ENCODE measurements at regions not wholly inside any gene's neighbourhood (a gene's known extent, or its start where the extent isn't known, plus 50 kb on each side); places are given as distances from the start of the nearest gene placed in this dataset.
"Not testable (repeated sequence)": the region's sequence is repeated elsewhere in the genome, so short reads cannot be mapped to it uniquely, and the experiment has no call there.

DNA sequence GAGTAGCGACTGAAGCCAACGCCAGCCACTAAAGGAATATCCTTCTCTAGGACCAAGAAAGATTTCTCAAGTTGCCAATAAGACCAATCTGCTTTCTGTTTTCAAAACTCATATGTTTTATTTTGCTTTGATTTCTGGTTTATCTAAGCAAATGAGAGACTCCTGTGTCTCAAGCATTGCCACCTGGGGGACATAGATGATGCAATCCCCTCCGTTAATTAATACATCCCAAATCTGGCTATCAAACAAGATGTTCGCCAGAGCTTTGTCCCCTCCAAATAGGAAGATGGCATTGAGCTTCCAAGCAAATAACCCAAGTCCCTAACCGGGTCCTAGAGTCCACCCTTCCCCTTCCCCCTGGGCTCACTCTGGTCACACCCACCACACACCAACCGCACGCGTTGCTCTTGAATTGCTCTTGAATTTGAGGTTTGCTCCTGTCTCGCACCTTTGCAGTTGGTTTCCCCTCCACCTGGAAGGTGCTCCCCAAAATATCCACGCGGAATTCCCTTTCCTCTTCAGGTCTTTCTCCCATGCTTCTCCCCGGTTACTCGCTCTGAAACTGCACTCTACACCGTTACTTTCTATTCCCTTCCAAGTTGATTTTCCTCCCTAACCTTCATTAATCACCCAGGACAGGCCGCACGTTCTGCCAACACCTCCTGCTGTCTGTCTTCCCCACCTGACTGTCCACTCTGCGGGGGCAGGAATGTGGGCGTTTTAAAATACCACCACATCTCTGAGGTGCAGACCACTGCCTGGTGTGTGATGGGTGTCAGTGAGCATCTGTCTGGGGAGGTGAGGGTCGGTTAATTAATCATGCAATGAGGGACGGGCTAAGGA, 64.1 kb upstream of the RNF32 start:
- no peaks in the 10 kb centered on the region for H3K4me1 ChIP-seq
- TF ChIP-seq POLR2AphosphoS5 (IDR thresholded peaks at IDR 0.05) (no peak), POLR2A (IDR thresholded peaks at IDR 0.05) (no peak)
- TF ChIP-seq, protein P1, sequence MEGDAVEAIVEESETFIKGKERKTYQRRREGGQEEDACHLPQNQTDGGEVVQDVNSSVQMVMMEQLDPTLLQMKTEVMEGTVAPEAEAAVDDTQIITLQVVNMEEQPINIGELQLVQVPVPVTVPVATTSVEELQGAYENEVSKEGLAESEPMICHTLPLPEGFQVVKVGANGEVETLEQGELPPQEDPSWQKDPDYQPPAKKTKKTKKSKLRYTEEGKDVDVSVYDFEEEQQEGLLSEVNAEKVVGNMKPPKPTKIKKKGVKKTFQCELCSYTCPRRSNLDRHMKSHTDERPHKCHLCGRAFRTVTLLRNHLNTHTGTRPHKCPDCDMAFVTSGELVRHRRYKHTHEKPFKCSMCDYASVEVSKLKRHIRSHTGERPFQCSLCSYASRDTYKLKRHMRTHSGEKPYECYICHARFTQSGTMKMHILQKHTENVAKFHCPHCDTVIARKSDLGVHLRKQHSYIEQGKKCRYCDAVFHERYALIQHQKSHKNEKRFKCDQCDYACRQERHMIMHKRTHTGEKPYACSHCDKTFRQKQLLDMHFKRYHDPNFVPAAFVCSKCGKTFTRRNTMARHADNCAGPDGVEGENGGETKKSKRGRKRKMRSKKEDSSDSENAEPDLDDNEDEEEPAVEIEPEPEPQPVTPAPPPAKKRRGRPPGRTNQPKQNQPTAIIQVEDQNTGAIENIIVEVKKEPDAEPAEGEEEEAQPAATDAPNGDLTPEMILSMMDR (IDR thresholded peaks at IDR 0.05) = no peak
- H3K36me3 ChIP-seq = no peaks in the 10 kb centered on the region
- 47 to 55% methylated on average over 11 to 16 of the region's 20 CpGs for WGBS, 2 donors (ENCODE audit: low coverage in 1 of 2)
- ATAC-seq = no peak
- H3K9me3 ChIP-seq = peaks cover 0 to 8% (median 0%) of the 10 kb centered on the region in 3 donors
- H3K4me3 ChIP-seq = no peak overlapping the region
- no peak overlapping the region for H3K27ac ChIP-seq
- H3K27me3 ChIP-seq = no peaks in the 10 kb centered on the region

DNA sequence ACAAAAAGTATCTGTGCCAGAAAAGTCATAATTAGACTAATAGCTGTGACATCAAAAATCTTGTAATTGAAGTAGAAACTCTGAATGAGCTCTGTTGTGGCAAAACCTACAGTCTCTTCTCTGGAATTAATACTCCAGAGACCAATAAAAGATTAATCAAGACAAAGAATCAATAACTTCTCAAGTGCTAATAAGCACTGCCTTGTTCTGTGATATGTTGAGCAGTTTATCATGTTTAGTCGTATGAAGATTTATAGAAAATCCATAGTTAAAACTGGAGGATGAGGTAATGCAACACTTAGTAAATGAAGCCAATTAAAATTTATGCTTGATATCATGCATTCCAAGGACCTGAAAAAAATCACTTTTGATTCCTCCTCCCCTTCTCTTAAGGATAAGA, 72.3 kb upstream of the RNF32 start:
- Histone ChIP-seq H3K27ac (no peak overlapping the region), H3K9me3 (no peaks in the 10 kb centered on the region), H3K4me3 (no peak overlapping the region), H3K36me3 (no peaks in the 10 kb centered on the region), H3K4me1 (no peaks in the 10 kb centered on the region), H3K27me3 (no peaks in the 10 kb centered on the region)
- WGBS, 2 donors (ENCODE audit: low coverage in 1 of 2) = 83 to 88% methylated on average over 1 of the region's 1 CpG
- no peak for ATAC-seq
- TF ChIP-seq, protein P1 (IDR thresholded peaks at IDR 0.05) = no peak
- TF ChIP-seq POLR2AphosphoS5 (IDR thresholded peaks at IDR 0.05) (no peak), EP300 (IDR thresholded peaks at IDR 0.05) (no peak), POLR2A (IDR thresholded peaks at IDR 0.05) (no peak)

DNA sequence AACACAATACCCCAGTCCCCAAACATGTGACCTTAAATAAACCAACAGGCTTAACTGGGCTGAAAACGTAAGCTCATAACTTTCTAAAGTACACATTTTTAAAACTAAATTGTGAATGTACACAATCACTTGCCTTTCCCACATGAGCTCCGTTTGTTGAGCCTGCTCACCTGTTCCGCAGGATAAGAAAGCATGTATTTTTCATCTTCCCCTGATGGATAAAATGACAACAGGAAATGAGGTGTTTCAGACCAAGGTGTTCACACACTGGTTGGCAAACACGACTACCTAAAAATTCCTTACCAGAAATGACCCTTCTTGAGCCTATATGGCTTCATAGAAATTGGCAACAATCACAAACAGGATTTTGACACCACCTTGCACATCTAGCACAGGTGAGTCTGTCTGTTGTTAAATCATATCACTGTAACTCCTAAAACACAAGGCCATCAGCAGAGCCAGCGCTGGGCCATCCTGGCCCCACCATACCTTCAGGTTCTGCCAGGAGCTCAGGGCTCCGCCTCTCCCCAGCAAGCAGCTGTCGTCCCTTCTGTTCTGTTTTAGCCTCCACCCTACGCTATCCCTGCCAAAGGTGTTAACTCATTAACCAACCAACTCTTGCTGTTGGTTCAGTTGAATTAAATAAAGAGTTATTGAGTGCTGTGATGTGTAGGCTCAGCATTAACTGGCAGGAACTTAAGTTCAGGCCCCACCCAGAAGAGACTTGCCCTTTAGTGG, 73.6 kb upstream of the RNF32 start:
- no peak overlapping the region for H3K27ac ChIP-seq
- WGBS, 2 donors (ENCODE audit: low coverage in 1 of 2) = 59 to 64% methylated on average over 4 to 8 of the region's 8 CpGs
- H3K9me3 ChIP-seq = no peaks in the 10 kb centered on the region
- H3K27me3 ChIP-seq = no peaks in the 10 kb centered on the region
- no peaks in the 10 kb centered on the region for H3K4me1 ChIP-seq
- H3K4me3 ChIP-seq = no peak overlapping the region
- ATAC-seq = no peak
- TF ChIP-seq POLR2A (IDR thresholded peaks at IDR 0.05) = no peak
- no peak for TF ChIP-seq POLR2AphosphoS5 (IDR thresholded peaks at IDR 0.05)
- TF ChIP-seq EP300 (IDR thresholded peaks at IDR 0.05) = no peak
- TF ChIP-seq, protein P1 (IDR thresholded peaks at IDR 0.05) = no peak
- no peaks in the 10 kb centered on the region for H3K36me3 ChIP-seq

DNA sequence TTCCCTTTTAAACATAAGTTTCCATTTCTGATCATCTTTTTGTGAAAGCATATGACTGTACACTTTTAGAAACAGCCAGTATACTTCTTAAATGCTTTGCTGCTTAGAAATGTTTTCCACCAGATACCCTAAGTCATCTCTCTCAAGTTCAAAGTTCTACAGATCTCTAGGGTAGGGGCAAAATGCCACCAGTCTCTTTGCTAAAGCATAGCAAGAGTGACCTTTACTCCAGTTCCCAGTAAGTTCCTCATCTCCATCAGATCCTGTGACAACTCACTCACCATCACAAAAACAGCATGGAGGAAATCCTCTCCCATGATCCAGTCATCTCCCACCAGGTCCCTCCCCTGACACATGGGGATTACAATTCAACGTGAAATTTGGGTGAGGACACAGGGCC, 75.6 kb upstream of the RNF32 start:
- ATAC-seq, H3K27ac ChIP-seq: not testable (repeated sequence)
- 67% methylated on average over 1 of the region's 1 CpG; no CpG with 5 or more reads in 1 of the 2 donors for WGBS, 2 donors (ENCODE audit: low coverage in 1 of 2)

DNA sequence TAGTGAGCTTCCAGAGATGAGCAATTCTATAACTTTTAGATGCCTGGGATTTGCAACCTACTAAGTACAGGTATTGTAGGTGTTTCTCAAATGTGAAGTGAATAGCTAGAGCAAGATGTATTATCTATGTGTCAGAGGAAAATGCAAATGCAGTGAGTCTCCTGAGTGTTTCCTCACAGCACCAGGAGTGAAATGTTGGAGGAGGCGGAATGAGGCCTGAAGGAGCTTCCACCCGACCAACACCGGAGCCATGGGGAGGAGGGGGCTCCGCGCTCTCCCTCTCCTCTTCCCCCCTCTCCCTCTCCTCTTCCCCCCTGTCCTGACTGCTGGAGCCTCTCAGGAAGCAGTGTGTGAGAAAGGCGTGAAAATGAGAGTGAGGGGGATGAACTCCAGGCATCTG, 79.9 kb upstream of the RNF32 start:
- Histone ChIP-seq H3K27me3 (no peaks in the 10 kb centered on the region), H3K36me3 (no peaks in the 10 kb centered on the region), H3K9me3 (no peaks in the 10 kb centered on the region), H3K27ac (no peak overlapping the region), H3K4me3 (no peak overlapping the region), H3K4me1 (no peaks in the 10 kb centered on the region)
- WGBS, 2 donors (ENCODE audit: low coverage in 1 of 2) = 29 to 35% methylated on average over 6 of the region's 6 CpGs
- ATAC-seq = no peak
- TF ChIP-seq EP300 (IDR thresholded peaks at IDR 0.05) (no peak), POLR2AphosphoS5 (IDR thresholded peaks at IDR 0.05) (no peak), POLR2A (IDR thresholded peaks at IDR 0.05) (no peak)
- TF ChIP-seq, protein P1 (IDR thresholded peaks at IDR 0.05) = no peak

More for the DNA sequence above, 75.6 kb upstream of the RNF32 start:
- not testable (repeated sequence) for H3K27me3 ChIP-seq, H3K9me3 ChIP-seq, H3K4me1 ChIP-seq, H3K36me3 ChIP-seq, H3K4me3 ChIP-seq
